OCI-M1 (cell line): ENCODE measurements at regions not wholly inside any gene's neighbourhood (a gene's known extent, or its start where the extent isn't known, plus 50 kb on each side); places are given as distances from the start of the nearest gene placed in this dataset.

ENCODE experiments used
- DNase-seq: peaks from one replicate; lab custom pipeline; 2025; lab: John Stamatoyannopoulos, UW

DNA sequence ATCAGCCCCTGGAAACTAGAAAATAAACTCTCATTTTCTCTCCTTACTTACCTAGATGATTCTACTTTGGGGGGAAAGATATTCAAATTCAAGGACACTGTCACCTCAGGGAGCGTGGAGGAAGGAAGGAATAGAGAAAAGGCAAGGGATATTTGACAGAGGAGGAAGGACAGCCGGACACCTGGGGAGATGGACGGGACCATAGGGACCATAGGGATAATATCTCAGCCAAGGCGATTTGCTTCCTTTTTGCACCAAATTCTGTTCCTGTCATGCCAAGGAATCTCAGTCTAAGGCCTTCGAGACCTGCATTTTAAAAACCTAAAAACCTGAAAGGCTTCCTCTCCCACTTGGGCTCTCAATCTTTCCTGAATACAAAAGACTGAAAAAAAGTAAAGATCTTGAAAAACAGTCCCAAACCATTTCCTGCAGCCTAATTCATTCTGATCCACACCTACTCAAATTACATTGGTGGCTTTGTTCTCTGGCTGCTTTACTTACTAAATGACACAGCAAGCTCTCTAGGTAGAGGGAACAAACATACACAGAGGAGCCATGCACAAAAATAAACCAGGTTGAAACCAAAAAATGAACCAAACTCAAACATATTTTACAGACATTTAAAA lies 73.9 kb upstream of the SLC24A5 start:
- DNase-seq = no peak

- DNase-seq = no peak
Measured at GRCh38 chr15:48049736-48050135, 71.1 kb upstream of the SLC24A5 start.

DNA sequence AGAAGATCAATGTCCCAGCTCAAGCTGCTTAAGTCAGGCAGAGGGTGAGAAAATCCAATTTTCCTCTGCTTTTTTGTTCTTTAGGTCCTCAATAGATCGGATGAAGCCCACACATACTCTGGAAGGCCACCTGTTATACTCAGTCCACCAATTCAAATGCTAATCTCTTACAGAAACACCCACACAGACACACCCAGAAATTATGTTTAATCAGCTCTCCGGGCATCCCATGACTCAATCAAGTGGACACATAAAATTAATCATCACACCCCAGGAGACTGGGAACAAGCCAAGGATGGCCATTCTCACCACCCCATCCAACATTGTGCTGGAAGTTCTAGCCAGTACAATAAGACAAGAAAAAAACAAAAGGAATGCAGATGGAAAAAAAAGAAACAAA lies 67.8 kb upstream of the SLC24A5 start:
- no peak for DNase-seq

DNA sequence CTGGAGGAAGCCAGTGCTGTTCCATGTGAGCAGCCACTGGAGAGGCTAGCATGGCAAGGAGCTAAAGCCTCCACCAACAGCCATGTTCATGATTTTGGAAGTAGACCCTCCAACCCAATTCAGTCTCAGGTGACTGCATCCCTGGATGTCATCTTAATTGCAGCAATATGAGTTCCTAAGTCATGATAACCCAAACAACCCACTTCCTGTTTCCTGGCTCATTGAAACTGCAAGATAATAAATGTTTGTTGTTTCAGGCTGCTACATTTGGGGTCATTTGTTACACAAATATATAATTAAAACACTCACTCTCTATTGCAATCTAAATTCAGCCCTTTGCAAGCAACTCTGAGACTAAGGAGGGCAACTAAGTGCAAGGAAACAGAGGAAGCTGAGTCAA lies 62.4 kb upstream of the SLC24A5 start:
- DNase-seq = no peak

- DNase-seq = no peak
Measured at GRCh38 chr15:48059791-48060190, 61.0 kb upstream of the SLC24A5 start.

- DNase-seq = no peak
Measured at GRCh38 chr15:48060396-48060795, 60.4 kb upstream of the SLC24A5 start.

- DNase-seq = no peak
Measured at GRCh38 chr15:48061605-48062004, 59.2 kb upstream of the SLC24A5 start.

GRCh38 chr15:48062148-48062872 lies 58.5 kb upstream of the SLC24A5 start:
- no peak for DNase-seq

DNA sequence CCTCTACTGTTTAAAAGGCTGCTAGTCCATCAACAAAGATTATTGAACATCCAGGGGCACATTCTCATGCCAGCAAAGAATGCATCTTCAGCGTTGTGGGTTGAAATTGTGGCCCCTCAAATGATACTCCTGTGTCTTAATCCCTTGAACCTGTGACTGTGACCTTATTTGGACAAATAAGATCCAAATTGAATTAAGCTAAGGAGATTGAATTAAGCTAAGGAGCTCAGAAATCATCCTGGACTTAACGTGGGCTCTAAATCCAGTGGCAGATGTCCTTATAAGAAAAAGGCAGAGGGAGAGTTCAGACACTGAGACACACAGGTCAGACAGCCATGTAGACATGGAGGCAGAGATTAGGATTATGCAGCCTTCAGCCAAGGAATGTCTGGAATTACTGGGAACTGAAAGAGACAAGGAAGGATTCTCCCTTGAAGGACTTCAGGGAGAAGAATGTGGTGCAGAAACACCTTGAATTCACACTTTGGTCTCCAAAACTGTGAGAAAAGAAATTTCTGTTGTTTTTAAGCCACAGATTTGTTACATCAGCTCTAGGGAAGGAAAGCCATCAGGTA lies 57.3 kb upstream of the SLC24A5 start:
- DNase-seq = no peak

- no peak for DNase-seq
Measured at GRCh38 chr15:48064421-48064820, 56.4 kb upstream of the SLC24A5 start.

DNA sequence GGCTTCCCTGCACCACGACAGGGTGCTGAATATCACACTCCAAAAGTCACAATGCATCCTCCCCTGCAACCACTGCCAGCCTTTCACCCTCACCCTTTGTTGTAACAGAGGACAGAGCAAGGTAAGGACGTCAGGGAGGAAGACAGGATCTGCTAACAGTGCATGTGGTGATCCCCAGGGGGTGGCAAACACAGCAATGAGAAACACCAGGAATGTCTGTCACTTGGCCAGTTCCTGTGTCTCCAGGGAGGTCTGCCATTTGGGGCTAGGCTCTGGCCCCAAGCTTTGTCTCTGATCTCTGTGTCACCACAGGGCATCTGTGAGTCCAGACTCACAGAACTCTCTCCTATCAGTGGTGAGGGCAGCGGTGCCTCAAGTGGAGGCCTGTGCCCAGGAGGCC lies 54.3 kb upstream of the SLC24A5 start:
- DNase-seq = no peak
